ENCODE measurements at regions not wholly inside any gene's neighbourhood (a gene's known extent, or its start where the extent isn't known, plus 50 kb on each side); places are given as distances from the start of the nearest gene placed in this dataset.

DNA sequence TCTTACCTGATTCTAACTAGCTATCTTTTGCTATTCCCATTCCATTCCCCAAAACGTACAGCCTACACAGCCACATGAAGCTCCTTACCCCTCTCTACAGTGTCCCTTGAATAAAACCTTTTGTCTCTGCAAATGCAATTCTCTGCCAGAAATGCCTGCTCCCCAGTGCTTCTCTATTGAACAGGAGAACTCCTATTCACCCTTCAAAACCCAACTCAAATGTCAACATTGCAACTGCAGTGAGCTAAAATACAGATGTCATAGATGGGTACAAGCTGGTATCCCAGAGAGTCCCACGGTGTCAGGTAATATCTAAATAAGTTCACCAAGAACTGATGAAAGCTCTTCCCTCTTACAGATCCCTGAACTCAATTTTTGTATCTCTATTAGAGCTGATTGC is 421.7 kb downstream of the INSC start:
- H3K9me3 Mint-ChIP-seq (ENCODE audit: unreplicated experiment): no peaks in the 10 kb centered on the region
- H3K27me3 Mint-ChIP-seq (ENCODE audit: unreplicated experiment): peaks cover 3% of the 10 kb centered on the region
- H3K36me3 Mint-ChIP-seq (ENCODE audit: low read depth, unreplicated experiment): no peaks in the 10 kb centered on the region
- peaks cover 22% of the 10 kb centered on the region for H3K4me1 Mint-ChIP-seq (ENCODE audit: unreplicated experiment)
- DNase-seq (ENCODE audit: low spot score): no peak
- TF ChIP-seq, protein P1, sequence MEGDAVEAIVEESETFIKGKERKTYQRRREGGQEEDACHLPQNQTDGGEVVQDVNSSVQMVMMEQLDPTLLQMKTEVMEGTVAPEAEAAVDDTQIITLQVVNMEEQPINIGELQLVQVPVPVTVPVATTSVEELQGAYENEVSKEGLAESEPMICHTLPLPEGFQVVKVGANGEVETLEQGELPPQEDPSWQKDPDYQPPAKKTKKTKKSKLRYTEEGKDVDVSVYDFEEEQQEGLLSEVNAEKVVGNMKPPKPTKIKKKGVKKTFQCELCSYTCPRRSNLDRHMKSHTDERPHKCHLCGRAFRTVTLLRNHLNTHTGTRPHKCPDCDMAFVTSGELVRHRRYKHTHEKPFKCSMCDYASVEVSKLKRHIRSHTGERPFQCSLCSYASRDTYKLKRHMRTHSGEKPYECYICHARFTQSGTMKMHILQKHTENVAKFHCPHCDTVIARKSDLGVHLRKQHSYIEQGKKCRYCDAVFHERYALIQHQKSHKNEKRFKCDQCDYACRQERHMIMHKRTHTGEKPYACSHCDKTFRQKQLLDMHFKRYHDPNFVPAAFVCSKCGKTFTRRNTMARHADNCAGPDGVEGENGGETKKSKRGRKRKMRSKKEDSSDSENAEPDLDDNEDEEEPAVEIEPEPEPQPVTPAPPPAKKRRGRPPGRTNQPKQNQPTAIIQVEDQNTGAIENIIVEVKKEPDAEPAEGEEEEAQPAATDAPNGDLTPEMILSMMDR (IDR thresholded peaks at IDR 0.05; ENCODE audit: unreplicated experiment): no peak
- no peak overlapping the region for H3K4me3 Mint-ChIP-seq (ENCODE audit: unreplicated experiment)
- H3K27ac Mint-ChIP-seq (ENCODE audit: unreplicated experiment): no peak overlapping the region

DNA sequence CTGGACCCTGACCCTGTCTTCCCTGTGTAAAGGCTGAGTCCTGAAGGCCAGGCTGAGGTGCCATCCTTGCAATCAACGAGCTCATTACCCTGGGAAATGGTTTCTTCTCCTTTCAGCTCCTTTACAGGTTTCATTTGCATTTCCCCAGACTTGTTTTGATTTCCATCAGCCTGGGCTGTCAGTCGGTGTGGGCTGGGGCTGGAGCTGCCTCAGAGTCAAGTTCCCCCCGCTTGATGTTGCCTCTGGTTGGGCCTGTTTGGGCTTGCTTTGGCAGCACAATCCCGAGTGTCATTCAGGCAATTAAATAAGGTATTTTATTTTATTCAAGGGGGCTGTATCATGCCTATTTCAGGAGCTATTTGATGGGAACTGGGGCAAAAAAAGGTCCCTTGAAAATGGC is 424.9 kb downstream of the INSC start:
- H3K36me3 Mint-ChIP-seq (ENCODE audit: low read depth, unreplicated experiment): no peaks in the 10 kb centered on the region
- no peak overlapping the region for H3K27ac Mint-ChIP-seq (ENCODE audit: unreplicated experiment)
- H3K9me3 Mint-ChIP-seq (ENCODE audit: unreplicated experiment): no peaks in the 10 kb centered on the region
- TF ChIP-seq, protein P1 (IDR thresholded peaks at IDR 0.05; ENCODE audit: unreplicated experiment): no peak
- no peak for DNase-seq (ENCODE audit: low spot score)
- peaks cover 5% of the 10 kb centered on the region for H3K27me3 Mint-ChIP-seq (ENCODE audit: unreplicated experiment)
- H3K4me3 Mint-ChIP-seq (ENCODE audit: unreplicated experiment): no peak overlapping the region
- peaks cover 22% of the 10 kb centered on the region for H3K4me1 Mint-ChIP-seq (ENCODE audit: unreplicated experiment)

DNA sequence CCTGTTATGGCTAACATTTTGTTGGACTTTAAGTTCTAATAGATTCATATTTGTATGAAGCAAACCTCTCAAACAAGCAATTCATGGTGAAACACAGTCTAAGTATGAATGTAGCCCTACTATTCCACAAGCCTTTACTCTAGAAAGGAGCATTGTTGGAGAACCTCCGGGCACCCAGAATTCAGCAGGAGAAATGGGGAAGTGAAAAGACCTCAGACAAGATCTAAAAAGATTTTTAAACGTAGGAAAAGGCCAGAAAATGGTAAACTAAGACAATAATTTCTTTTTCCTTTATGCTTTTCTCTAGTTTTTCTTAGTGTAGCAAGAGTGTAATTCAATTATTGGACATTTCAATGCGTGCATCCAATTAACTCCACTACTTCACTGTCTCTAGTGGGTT is 426.4 kb downstream of the INSC start:
- H3K27me3 Mint-ChIP-seq (ENCODE audit: unreplicated experiment): peaks cover 5% of the 10 kb centered on the region
- no peak overlapping the region for H3K27ac Mint-ChIP-seq (ENCODE audit: unreplicated experiment)
- no peak for DNase-seq (ENCODE audit: low spot score)
- H3K4me1 Mint-ChIP-seq (ENCODE audit: unreplicated experiment): peaks cover 22% of the 10 kb centered on the region
- no peaks in the 10 kb centered on the region for H3K9me3 Mint-ChIP-seq (ENCODE audit: unreplicated experiment)
- TF ChIP-seq, protein P1 (IDR thresholded peaks at IDR 0.05; ENCODE audit: unreplicated experiment): no peak
- H3K4me3 Mint-ChIP-seq (ENCODE audit: unreplicated experiment): no peak overlapping the region
- H3K36me3 Mint-ChIP-seq (ENCODE audit: low read depth, unreplicated experiment): no peaks in the 10 kb centered on the region

DNA sequence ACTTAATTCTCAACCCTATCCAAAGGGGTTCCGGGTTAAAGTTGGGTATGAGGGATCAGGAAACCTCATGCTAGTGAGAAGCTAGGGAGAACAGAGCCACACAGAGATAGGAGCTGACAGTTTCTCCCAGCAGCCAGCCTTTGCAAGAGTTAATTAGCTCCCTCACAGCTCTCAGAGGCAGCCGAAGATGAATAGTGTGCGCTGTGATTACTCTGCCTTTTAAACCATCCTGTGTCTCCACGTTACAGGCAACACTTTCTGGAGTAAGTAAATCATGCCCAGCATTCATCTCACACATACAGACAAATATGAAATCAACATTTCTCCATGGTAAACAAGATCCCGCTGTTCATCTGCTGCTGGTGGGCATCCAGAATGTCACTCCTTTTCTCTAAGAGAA is 429.6 kb downstream of the INSC start:
- H3K36me3 Mint-ChIP-seq (ENCODE audit: low read depth, unreplicated experiment): no peaks in the 10 kb centered on the region
- H3K4me3 Mint-ChIP-seq (ENCODE audit: unreplicated experiment): no peak overlapping the region
- peaks cover 8% of the 10 kb centered on the region for H3K4me1 Mint-ChIP-seq (ENCODE audit: unreplicated experiment)
- no peak overlapping the region for H3K27ac Mint-ChIP-seq (ENCODE audit: unreplicated experiment)
- TF ChIP-seq, protein P1 (IDR thresholded peaks at IDR 0.05; ENCODE audit: unreplicated experiment): no peak
- no peaks in the 10 kb centered on the region for H3K9me3 Mint-ChIP-seq (ENCODE audit: unreplicated experiment)
- no peak for DNase-seq (ENCODE audit: low spot score)
- peaks cover 4% of the 10 kb centered on the region for H3K27me3 Mint-ChIP-seq (ENCODE audit: unreplicated experiment)

DNA sequence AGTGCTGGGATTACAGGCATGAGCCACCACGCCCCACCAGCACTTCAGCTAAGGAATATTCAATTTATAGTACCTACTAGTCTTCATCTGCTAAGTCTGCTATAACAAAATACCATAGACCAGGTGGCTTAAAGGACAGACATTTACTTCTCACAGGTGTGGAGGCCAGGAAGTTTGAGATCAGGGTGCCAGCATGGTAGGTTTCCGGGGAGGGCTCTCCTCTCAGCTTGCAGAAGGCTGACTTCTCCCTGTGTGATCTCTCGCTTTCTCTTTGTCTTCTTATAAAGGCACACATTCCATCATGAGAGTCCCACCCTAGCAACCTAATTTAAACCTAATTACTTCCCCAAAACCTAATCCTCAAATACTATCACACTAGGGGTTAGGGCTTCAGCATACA is 433.0 kb downstream of the INSC start:
- H3K27ac Mint-ChIP-seq (ENCODE audit: unreplicated experiment): no peak overlapping the region
- DNase-seq (ENCODE audit: low spot score): no peak
- H3K9me3 Mint-ChIP-seq (ENCODE audit: unreplicated experiment): no peaks in the 10 kb centered on the region
- TF ChIP-seq, protein P1 (IDR thresholded peaks at IDR 0.05; ENCODE audit: unreplicated experiment): no peak
- H3K36me3 Mint-ChIP-seq (ENCODE audit: low read depth, unreplicated experiment): no peaks in the 10 kb centered on the region
- H3K4me1 Mint-ChIP-seq (ENCODE audit: unreplicated experiment): peaks cover 12% of the 10 kb centered on the region
- peaks cover 4% of the 10 kb centered on the region for H3K27me3 Mint-ChIP-seq (ENCODE audit: unreplicated experiment)
- H3K4me3 Mint-ChIP-seq (ENCODE audit: unreplicated experiment): no peak overlapping the region
